ENCODE measurements at regions not wholly inside any gene's neighbourhood (a gene's known extent, or its start where the extent isn't known, plus 50 kb on each side); places are given as distances from the start of the nearest gene placed in this dataset.

DNA sequence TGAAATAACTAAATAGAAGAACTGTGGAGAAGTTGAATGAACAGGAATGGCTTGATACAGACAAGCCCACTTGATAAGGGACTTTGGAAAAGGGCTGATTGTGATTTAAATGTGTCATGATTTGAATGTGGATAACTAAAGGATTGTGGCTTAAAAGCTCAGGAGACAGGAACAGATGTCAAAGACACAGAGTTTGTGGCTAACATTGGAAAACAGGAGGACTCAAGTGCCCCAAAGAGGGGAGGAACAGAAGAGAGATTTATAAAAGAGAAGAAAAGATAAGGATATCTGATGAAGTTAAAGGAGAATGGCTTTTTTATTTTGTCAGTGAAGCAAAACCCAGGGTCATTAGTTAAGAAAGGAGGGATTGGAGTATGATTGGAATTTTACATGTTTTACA, 124.2 kb upstream of the TRPM3 start:
- H3K4me3 Mint-ChIP-seq: no peak overlapping the region
- H3K27ac Mint-ChIP-seq: no peak overlapping the region
- Histone ChIP-seq H3K9me3 (ENCODE audit: control insufficient read depth, insufficient read depth, low read length) (no peaks in the 10 kb centered on the region), H3K4me1 (ENCODE audit: control insufficient read depth, insufficient read depth, low read length) (no peaks in the 10 kb centered on the region), H3K27me3 (ENCODE audit: control insufficient read depth, insufficient read depth, low read length) (no peaks in the 10 kb centered on the region), H3K36me3 (ENCODE audit: control insufficient read depth, insufficient read depth, low read length) (no peaks in the 10 kb centered on the region), H3K4me3 (ENCODE audit: low read length) (no peak overlapping the region), H3K27ac (ENCODE audit: low read length) (no peak overlapping the region)
- intact Hi-C loops (cut with micrococcal nuclease): loop anchor here (10.0 kb wide), 1 partner anchor 601 kb away; no protein-coding TSS in a partner anchor
- ATAC-seq: no peak
- no peaks in the 10 kb centered on the region for H3K36me3 Mint-ChIP-seq
- peaks cover 0 to 9% of the 10 kb centered on the region in 2 donors for H3K27me3 Mint-ChIP-seq (ENCODE audit: low read depth in 2 of 2)
- no peak for DNase-seq
- TF ChIP-seq, protein P1, sequence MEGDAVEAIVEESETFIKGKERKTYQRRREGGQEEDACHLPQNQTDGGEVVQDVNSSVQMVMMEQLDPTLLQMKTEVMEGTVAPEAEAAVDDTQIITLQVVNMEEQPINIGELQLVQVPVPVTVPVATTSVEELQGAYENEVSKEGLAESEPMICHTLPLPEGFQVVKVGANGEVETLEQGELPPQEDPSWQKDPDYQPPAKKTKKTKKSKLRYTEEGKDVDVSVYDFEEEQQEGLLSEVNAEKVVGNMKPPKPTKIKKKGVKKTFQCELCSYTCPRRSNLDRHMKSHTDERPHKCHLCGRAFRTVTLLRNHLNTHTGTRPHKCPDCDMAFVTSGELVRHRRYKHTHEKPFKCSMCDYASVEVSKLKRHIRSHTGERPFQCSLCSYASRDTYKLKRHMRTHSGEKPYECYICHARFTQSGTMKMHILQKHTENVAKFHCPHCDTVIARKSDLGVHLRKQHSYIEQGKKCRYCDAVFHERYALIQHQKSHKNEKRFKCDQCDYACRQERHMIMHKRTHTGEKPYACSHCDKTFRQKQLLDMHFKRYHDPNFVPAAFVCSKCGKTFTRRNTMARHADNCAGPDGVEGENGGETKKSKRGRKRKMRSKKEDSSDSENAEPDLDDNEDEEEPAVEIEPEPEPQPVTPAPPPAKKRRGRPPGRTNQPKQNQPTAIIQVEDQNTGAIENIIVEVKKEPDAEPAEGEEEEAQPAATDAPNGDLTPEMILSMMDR (IDR thresholded peaks at IDR 0.05): no peak
- no peaks in the 10 kb centered on the region for H3K4me1 Mint-ChIP-seq
- peaks cover 0 to 3% of the 10 kb centered on the region in 2 donors for H3K9me3 Mint-ChIP-seq

DNA sequence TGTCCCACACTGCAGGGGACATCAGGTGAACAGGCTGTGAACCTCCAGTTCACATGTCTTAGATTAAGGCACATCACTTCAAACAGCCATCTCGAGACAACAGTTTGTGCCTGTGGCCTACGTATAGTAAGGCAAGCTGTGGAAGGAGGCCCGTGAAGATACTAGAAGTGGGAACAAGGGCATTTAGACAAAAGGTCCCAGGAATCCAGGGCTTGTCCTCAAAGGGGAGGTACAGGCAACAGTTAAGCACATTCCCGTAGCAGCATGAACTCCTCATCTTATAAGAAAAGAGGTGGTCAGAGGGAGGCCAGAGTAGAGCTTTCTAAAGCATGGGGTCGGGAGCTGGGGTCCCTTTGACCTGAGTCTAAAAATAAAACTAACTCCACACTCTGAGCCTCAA, 122.5 kb upstream of the TRPM3 start:
- TF ChIP-seq, protein P1 (IDR thresholded peaks at IDR 0.05): no peak
- Histone ChIP-seq H3K4me1 (ENCODE audit: control insufficient read depth, insufficient read depth, low read length) (no peaks in the 10 kb centered on the region), H3K9me3 (ENCODE audit: control insufficient read depth, insufficient read depth, low read length) (no peaks in the 10 kb centered on the region), H3K27me3 (ENCODE audit: control insufficient read depth, insufficient read depth, low read length) (no peaks in the 10 kb centered on the region), H3K36me3 (ENCODE audit: control insufficient read depth, insufficient read depth, low read length) (no peaks in the 10 kb centered on the region), H3K4me3 (ENCODE audit: low read length) (no peak overlapping the region), H3K27ac (ENCODE audit: low read length) (no peak overlapping the region)
- ATAC-seq (no peak), DNase-seq (no peak)
- Mint-ChIP-seq H3K4me3 (no peak overlapping the region), H3K9me3 (peaks cover 0 to 3% of the 10 kb centered on the region in 2 donors), H3K4me1 (no peaks in the 10 kb centered on the region), H3K27me3 (ENCODE audit: low read depth in 2 of 2) (peaks cover 0 to 9% of the 10 kb centered on the region in 2 donors), H3K36me3 (no peaks in the 10 kb centered on the region), H3K27ac (no peak overlapping the region)
- WGBS (ENCODE audit: insufficient coverage): 79% methylated on average over 5 of the region's 5 CpGs
- intact Hi-C loops (cut with micrococcal nuclease): loop anchor here (10.0 kb wide), 1 partner anchor 599 kb away; no protein-coding TSS in a partner anchor

DNA sequence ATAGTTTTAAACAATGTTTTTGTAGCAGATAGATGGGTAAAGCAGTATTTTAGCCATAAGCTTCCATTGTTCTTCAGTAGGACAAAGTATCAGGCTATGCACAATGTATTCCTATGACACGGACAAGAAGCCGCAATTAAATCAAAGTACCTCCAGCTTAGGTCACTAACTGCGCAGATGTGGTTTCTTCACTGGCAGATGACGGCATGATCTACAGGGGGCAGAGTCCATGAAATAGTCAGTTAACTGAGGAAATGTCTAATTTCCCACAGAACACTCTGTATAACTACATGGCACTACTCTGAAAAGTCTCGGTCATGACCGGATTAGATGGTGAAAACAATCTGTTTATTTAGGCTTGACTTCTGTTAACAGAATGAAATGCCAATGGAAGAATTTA, 120.7 kb upstream of the TRPM3 start:
- H3K4me1 ChIP-seq (ENCODE audit: control insufficient read depth, insufficient read depth, low read length): no peaks in the 10 kb centered on the region
- 97% methylated on average over 6 of the region's 6 CpGs for WGBS (ENCODE audit: insufficient coverage)
- no peaks in the 10 kb centered on the region for H3K9me3 ChIP-seq (ENCODE audit: control insufficient read depth, insufficient read depth, low read length)
- TF ChIP-seq, protein P1 (IDR thresholded peaks at IDR 0.05): no peak
- no peak overlapping the region for H3K27ac ChIP-seq (ENCODE audit: low read length)
- ATAC-seq: no peak
- Mint-ChIP-seq H3K4me1 (no peaks in the 10 kb centered on the region), H3K9me3 (peaks cover 0 to 3% of the 10 kb centered on the region in 2 donors), H3K4me3 (no peak overlapping the region), H3K27me3 (ENCODE audit: low read depth in 2 of 2) (peaks cover 0 to 9% of the 10 kb centered on the region in 2 donors), H3K36me3 (no peaks in the 10 kb centered on the region), H3K27ac (no peak overlapping the region)
- H3K27me3 ChIP-seq (ENCODE audit: control insufficient read depth, insufficient read depth, low read length): no peaks in the 10 kb centered on the region
- intact Hi-C loops (cut with micrococcal nuclease): loop anchor here (10.0 kb wide), 1 partner anchor 597 kb away; no protein-coding TSS in a partner anchor
- no peak overlapping the region for H3K4me3 ChIP-seq (ENCODE audit: low read length)
- H3K36me3 ChIP-seq (ENCODE audit: control insufficient read depth, insufficient read depth, low read length): no peaks in the 10 kb centered on the region
- no peak for DNase-seq

DNA sequence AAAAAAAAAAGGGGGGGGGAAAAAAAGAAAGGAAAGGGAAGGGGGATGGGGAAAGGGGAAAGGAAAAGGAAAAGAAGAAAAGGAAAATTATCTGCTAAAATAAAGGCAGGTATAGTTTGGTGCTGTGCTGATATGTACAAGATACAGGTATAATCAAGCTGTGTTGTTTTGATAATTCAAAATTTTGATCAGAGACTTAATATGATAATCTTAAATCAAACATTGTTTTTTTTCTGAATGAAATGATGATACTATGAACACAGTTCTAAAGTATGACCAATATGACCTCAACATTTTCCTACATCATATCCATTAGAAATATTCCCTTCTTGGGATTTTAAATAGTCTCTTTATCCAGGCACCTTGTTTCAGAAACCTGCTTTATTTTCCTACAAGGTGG, 115.6 kb upstream of the TRPM3 start:
- H3K36me3 Mint-ChIP-seq: no peaks in the 10 kb centered on the region
- H3K9me3 ChIP-seq (ENCODE audit: control insufficient read depth, insufficient read depth, low read length): no peaks in the 10 kb centered on the region
- H3K4me3 Mint-ChIP-seq: no peak overlapping the region
- ATAC-seq (no peak), DNase-seq (no peak)
- no peaks in the 10 kb centered on the region for H3K4me1 Mint-ChIP-seq
- H3K4me3 ChIP-seq (ENCODE audit: low read length): no peak overlapping the region
- TF ChIP-seq, protein P1 (IDR thresholded peaks at IDR 0.05): no peak
- H3K36me3 ChIP-seq (ENCODE audit: control insufficient read depth, insufficient read depth, low read length): no peaks in the 10 kb centered on the region
- H3K27me3 ChIP-seq (ENCODE audit: control insufficient read depth, insufficient read depth, low read length): no peaks in the 10 kb centered on the region
- H3K27me3 Mint-ChIP-seq (ENCODE audit: low read depth in 2 of 2): no peaks in the 10 kb centered on the region
- no peaks in the 10 kb centered on the region for H3K4me1 ChIP-seq (ENCODE audit: control insufficient read depth, insufficient read depth, low read length)
- H3K9me3 Mint-ChIP-seq: peaks cover 2% of the 10 kb centered on the region in 2 donors
- no peak overlapping the region for H3K27ac ChIP-seq (ENCODE audit: low read length)
- no peak overlapping the region for H3K27ac Mint-ChIP-seq
- intact Hi-C loops (cut with micrococcal nuclease): no loop called here
